ENCODE measurements at regions not wholly inside any gene's neighbourhood (a gene's known extent, or its start where the extent isn't known, plus 50 kb on each side); places are given as distances from the start of the nearest gene placed in this dataset.
"Not testable (repeated sequence)": the region's sequence is repeated elsewhere in the genome, so short reads cannot be mapped to it uniquely, and the experiment has no call there.

DNA sequence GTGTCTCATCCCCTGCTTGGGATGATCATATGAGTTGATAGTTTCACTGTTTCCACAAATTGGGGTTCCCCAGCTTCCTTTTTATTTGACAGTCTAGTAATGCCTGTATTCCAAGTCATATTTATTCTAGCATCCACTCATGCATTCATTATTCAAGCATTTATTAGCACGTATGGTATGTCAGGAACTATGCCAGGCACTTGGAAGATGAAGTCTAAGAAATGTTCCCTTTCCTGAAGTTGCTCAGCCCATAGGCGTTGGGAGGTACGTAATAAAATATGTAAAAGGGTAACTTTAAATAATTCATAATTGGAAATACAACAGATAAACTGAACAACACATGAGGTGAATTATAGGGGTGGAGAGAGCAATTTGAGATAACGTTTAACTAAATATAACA, 338.0 kb upstream of the MAF start:
- no peak for ATAC-seq
- POLR2A ChIA-PET, result no interaction called here

DNA sequence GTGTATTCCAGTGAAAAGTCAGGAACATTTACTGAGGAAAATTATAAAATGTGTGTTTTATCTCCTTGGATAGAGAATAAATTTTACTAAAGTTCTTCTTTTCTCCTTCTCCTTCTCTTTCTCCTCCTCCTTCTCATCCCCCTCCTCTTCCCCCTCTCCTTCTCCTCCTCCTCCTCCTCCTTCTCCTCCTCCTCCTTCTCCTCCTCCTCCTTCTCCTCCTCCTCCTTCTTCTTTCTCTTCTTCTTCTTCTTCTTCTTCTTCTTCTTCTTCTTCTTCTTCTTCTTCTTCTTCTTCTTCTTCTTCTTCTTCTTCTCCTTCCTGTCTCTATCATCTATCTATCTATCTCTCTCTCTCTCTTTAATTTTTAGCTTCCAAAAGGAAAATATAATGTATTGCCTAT, 337.1 kb upstream of the MAF start:
- ATAC-seq; H3K4me1 Mint-ChIP-seq (ENCODE audit: low read depth); DNase-seq; H3K27me3 Mint-ChIP-seq (ENCODE audit: low read depth); H3K9me3 Mint-ChIP-seq (ENCODE audit: insufficient read depth); POLR2A ChIA-PET; H3K36me3 Mint-ChIP-seq (ENCODE audit: low read depth); H3K27ac Mint-ChIP-seq; H3K4me3 Mint-ChIP-seq; CTCF ChIA-PET: not testable (repeated sequence)

More for the DNA sequence above, 338.0 kb upstream of the MAF start:
- DNase-seq, result no peak
- no peaks in the 10 kb centered on the region for H3K27me3 Mint-ChIP-seq (ENCODE audit: low read depth)
- H3K4me3 Mint-ChIP-seq, result no peak overlapping the region
- H3K36me3 Mint-ChIP-seq (ENCODE audit: low read depth), result no peaks in the 10 kb centered on the region
- H3K27ac Mint-ChIP-seq, result no peak overlapping the region
- H3K9me3 Mint-ChIP-seq (ENCODE audit: insufficient read depth), result no peaks in the 10 kb centered on the region
- CTCF ChIA-PET, result no interaction called here
- H3K4me1 Mint-ChIP-seq (ENCODE audit: low read depth), result no peaks in the 10 kb centered on the region

DNA sequence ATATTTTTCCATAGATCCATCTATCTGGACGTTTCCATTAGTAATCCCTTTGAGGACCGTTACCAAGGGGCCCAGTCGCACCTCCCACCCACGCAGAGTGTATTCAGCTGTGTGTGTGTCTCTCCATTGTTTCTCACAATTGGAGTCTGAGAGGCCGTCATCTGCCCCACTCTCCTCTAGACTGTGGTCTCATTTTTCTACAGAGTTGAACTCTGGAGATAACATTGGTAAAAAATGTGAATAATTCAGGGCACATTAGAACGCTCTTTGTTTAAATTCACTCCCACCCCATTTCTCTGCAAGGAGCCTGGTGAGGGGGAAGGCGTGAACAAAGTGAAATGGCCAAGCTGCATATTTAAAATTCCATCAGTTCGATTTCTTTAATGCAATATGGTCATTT, 333.1 kb upstream of the MAF start:
- no peak for DNase-seq
- ChIA-PET POLR2A (no interaction called here), CTCF (no interaction called here)
- Mint-ChIP-seq H3K4me1 (ENCODE audit: low read depth) (no peaks in the 10 kb centered on the region), H3K36me3 (ENCODE audit: low read depth) (no peaks in the 10 kb centered on the region), H3K4me3 (no peak overlapping the region), H3K27ac (no peak overlapping the region), H3K27me3 (ENCODE audit: low read depth) (no peaks in the 10 kb centered on the region), H3K9me3 (ENCODE audit: insufficient read depth) (no peaks in the 10 kb centered on the region)
- no peak for ATAC-seq

DNA sequence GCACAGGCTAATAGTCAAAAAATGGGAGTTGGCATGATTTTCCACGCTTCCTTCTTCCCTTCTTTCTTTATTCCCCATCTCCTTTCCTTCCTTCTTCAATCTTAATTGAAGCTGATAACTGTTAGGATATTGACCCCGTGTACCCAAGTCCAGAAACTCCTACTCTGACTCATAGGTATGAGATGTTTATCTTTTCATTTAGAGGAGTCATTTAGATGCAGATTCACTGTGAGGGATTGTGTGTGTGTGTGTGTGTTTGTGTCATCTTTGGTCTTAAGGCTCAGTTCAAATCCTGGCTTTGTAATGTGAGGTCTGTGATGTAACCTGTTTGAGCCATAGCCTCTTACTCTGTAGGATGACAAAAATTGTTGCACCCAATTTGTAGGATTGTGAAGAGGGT, 332.0 kb upstream of the MAF start:
- Mint-ChIP-seq H3K27me3 (ENCODE audit: low read depth) (no peaks in the 10 kb centered on the region), H3K36me3 (ENCODE audit: low read depth) (no peaks in the 10 kb centered on the region)
- CTCF ChIA-PET, result no interaction called here

GRCh38 chr16:79931721-79932120, 331.2 kb upstream of the MAF start:
- no peak overlapping the region for H3K4me3 Mint-ChIP-seq
- H3K4me1 Mint-ChIP-seq (ENCODE audit: low read depth), result no peaks in the 10 kb centered on the region
- H3K9me3 Mint-ChIP-seq (ENCODE audit: insufficient read depth), result no peaks in the 10 kb centered on the region
- H3K36me3 Mint-ChIP-seq (ENCODE audit: low read depth), result no peaks in the 10 kb centered on the region
- DNase-seq (no peak), ATAC-seq (no peak)
- no peak overlapping the region for H3K27ac Mint-ChIP-seq
- POLR2A ChIA-PET, result no interaction called here
- CTCF ChIA-PET, result no interaction called here
- no peaks in the 10 kb centered on the region for H3K27me3 Mint-ChIP-seq (ENCODE audit: low read depth)

More for the DNA sequence above, 332.0 kb upstream of the MAF start:
- POLR2A ChIA-PET, result no interaction called here
- Mint-ChIP-seq H3K27ac (no peak overlapping the region), H3K9me3 (ENCODE audit: insufficient read depth) (no peaks in the 10 kb centered on the region), H3K4me1 (ENCODE audit: low read depth) (no peaks in the 10 kb centered on the region), H3K4me3 (no peak overlapping the region)
- DNase-seq (no peak), ATAC-seq (no peak)

DNA sequence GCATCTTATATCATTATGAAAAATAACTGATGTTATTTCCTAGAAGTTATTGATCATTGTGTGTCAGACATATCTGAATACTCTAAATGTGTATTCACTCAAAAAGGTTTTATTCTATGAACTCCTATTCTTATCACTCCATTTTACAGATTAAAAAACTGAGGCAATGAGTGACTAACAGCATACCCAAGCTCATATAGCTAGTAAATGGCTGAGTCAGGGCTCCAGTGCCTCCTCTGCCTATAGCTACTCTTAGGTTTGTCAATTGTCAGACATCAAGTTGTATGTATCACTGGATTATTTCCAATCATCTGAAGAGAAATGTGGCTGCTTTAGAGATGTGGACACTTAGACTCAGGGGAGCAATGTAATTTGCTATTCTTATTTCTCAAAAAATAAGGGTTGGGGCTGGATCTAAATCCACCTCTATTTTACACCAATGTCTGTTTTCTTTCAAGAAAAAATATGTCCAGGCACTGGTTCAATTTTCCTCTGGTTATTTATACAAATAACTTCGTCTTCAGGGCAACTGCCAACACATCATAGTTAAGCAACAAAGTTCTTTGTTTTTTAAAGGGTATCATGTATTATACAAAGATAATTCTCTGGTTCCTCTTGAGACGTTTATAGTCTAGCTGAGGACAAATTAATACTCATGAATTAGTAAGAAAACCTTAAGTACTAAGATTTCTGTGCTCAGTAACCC, 328.9 kb upstream of the MAF start:
- CTCF ChIA-PET, result no interaction called here
- H3K27ac Mint-ChIP-seq, result no peak overlapping the region
- no peaks in the 10 kb centered on the region for H3K36me3 Mint-ChIP-seq (ENCODE audit: low read depth)
- H3K27me3 Mint-ChIP-seq (ENCODE audit: low read depth), result no peaks in the 10 kb centered on the region
- H3K4me1 Mint-ChIP-seq (ENCODE audit: low read depth), result no peaks in the 10 kb centered on the region
- no peak for DNase-seq
- no peak for ATAC-seq
- POLR2A ChIA-PET, result no interaction called here
- H3K9me3 Mint-ChIP-seq (ENCODE audit: insufficient read depth), result no peaks in the 10 kb centered on the region
- H3K4me3 Mint-ChIP-seq, result no peak overlapping the region

GRCh38 chr16:79928142-79928873, 327.8 kb upstream of the MAF start:
- DNase-seq (no peak), ATAC-seq (no peak)
- no peaks in the 10 kb centered on the region for H3K36me3 Mint-ChIP-seq (ENCODE audit: low read depth)
- H3K27ac Mint-ChIP-seq, result no peak overlapping the region
- H3K4me1 Mint-ChIP-seq (ENCODE audit: low read depth), result no peaks in the 10 kb centered on the region
- ChIA-PET CTCF (no interaction called here), POLR2A (no interaction called here)
- no peak overlapping the region for H3K4me3 Mint-ChIP-seq
- no peaks in the 10 kb centered on the region for H3K9me3 Mint-ChIP-seq (ENCODE audit: insufficient read depth)
- no peaks in the 10 kb centered on the region for H3K27me3 Mint-ChIP-seq (ENCODE audit: low read depth)

DNA sequence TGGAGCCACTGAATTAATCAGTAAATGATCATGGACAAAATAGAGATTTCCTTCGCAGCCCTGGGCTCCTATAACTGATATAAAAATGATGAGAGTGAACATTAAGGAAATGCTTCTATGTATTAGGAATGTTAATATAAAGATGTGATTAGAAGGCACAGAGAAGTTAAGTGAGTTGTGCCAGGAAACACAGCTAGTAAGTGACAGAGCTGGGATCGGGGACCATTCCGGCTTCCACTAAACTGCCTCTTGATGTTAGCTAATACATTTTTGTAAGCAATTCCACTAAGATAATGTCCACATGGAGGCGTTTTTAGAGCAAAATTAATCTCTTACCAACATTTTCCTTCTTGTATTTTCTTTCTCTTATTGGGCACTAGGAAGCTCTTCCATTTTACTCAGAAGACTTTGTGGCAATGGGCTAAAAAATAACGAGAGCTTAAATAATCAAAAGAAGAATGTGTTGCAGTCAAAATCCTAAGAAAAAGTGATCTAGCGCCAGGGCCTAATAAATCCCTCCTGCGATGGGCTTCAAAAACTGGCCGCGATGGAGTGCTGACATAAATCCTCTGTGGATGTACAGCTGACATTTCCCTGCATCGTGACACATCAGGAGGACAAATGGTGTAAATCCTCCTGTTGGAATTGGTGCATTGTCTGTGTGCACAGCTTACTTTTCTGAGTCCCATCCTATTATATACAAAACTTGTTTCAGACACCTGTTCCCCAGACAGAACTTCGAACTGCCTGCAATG, 326.1 kb upstream of the MAF start:
- POLR2A ChIA-PET, result no interaction called here
- H3K36me3 Mint-ChIP-seq (ENCODE audit: low read depth), result no peaks in the 10 kb centered on the region
- no peaks in the 10 kb centered on the region for H3K27me3 Mint-ChIP-seq (ENCODE audit: low read depth)
- H3K4me3 Mint-ChIP-seq, result no peak overlapping the region
- ATAC-seq (no peak), DNase-seq (no peak)
- no peaks in the 10 kb centered on the region for H3K9me3 Mint-ChIP-seq (ENCODE audit: insufficient read depth)
- H3K4me1 Mint-ChIP-seq (ENCODE audit: low read depth), result no peaks in the 10 kb centered on the region
- H3K27ac Mint-ChIP-seq, result no peak overlapping the region
- CTCF ChIA-PET, result interaction anchor here (0.9 kb wide), 2 partner anchors 8 to 19 kb away, joined by 3 read pairs; no protein-coding TSS in a partner anchor

GRCh38 chr16:79923431-79923830, 322.9 kb upstream of the MAF start:
- H3K27ac Mint-ChIP-seq, result no peak overlapping the region
- POLR2A ChIA-PET, result no interaction called here
- CTCF ChIA-PET, result no interaction called here
- H3K4me1 Mint-ChIP-seq (ENCODE audit: low read depth), result no peaks in the 10 kb centered on the region
- peaks cover 3% of the 10 kb centered on the region for H3K27me3 Mint-ChIP-seq (ENCODE audit: low read depth)
- ATAC-seq, result no peak
- no peak overlapping the region for H3K4me3 Mint-ChIP-seq
- H3K9me3 Mint-ChIP-seq (ENCODE audit: insufficient read depth), result no peaks in the 10 kb centered on the region
- no peak for DNase-seq
- H3K36me3 Mint-ChIP-seq (ENCODE audit: low read depth), result no peaks in the 10 kb centered on the region

GRCh38 chr16:79920685-79921084, 320.1 kb upstream of the MAF start:
- CTCF ChIA-PET, result no interaction called here
- DNase-seq, result no peak
- Mint-ChIP-seq H3K4me3 (no peak overlapping the region), H3K27me3 (ENCODE audit: low read depth) (peaks cover 3% of the 10 kb centered on the region), H3K9me3 (ENCODE audit: insufficient read depth) (no peaks in the 10 kb centered on the region), H3K27ac (no peak overlapping the region), H3K36me3 (ENCODE audit: low read depth) (no peaks in the 10 kb centered on the region), H3K4me1 (ENCODE audit: low read depth) (no peaks in the 10 kb centered on the region)
- ATAC-seq, result no peak
- POLR2A ChIA-PET, result no interaction called here

DNA sequence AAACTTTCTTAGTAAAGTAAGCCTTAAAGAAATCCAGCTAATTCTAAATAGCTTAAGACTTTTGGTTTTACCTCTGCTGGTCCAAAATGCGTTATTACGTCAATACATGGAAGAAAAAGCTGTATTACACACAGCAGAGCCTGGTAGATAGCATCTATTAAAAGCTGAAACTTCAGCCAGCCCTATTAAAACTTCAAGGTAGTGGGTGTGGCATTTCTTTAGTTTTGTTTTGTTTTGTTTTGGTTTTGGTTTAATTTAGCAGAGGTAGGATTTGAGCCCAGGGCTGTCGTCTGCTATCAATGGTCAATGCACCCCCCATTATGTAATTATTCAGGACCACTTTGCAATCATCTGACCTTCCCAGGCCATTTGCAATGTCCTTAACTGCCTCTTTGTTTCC, 318.4 kb upstream of the MAF start:
- Mint-ChIP-seq H3K36me3 (ENCODE audit: low read depth) (no peaks in the 10 kb centered on the region), H3K27ac (no peak overlapping the region), H3K4me1 (ENCODE audit: low read depth) (no peaks in the 10 kb centered on the region), H3K27me3 (ENCODE audit: low read depth) (peaks cover 3% of the 10 kb centered on the region), H3K9me3 (ENCODE audit: insufficient read depth) (no peaks in the 10 kb centered on the region), H3K4me3 (no peak overlapping the region)
- POLR2A ChIA-PET, result no interaction called here
- DNase-seq (no peak), ATAC-seq (no peak)
- CTCF ChIA-PET, result interaction anchor here (0.7 kb wide), 1 partner anchor 9 kb away, joined by 3 read pairs; no protein-coding TSS in a partner anchor

GRCh38 chr16:79915761-79916160, 315.2 kb upstream of the MAF start:
- no peak for ATAC-seq
- CTCF ChIA-PET, result no interaction called here
- DNase-seq, result no peak
- H3K27ac Mint-ChIP-seq, result no peak overlapping the region
- no peak overlapping the region for H3K4me3 Mint-ChIP-seq
- no peaks in the 10 kb centered on the region for H3K9me3 Mint-ChIP-seq (ENCODE audit: insufficient read depth)
- H3K36me3 Mint-ChIP-seq (ENCODE audit: low read depth), result no peaks in the 10 kb centered on the region
- H3K4me1 Mint-ChIP-seq (ENCODE audit: low read depth), result no peaks in the 10 kb centered on the region
- POLR2A ChIA-PET, result no interaction called here
- H3K27me3 Mint-ChIP-seq (ENCODE audit: low read depth), result peaks cover 5% of the 10 kb centered on the region
